ENCODE measurements at regions not wholly inside any gene's neighbourhood (a gene's known extent, or its start where the extent isn't known, plus 50 kb on each side); places are given as distances from the start of the nearest gene placed in this dataset.
A peak's percentile ranks its signal among the peaks of the same experiment; 100 is the strongest.

- no peak for DNase-seq (ENCODE audit: low read depth)
Observed at GRCh38 chr3:63046152-63046551, 170.9 kb upstream of the CADPS start.

DNA sequence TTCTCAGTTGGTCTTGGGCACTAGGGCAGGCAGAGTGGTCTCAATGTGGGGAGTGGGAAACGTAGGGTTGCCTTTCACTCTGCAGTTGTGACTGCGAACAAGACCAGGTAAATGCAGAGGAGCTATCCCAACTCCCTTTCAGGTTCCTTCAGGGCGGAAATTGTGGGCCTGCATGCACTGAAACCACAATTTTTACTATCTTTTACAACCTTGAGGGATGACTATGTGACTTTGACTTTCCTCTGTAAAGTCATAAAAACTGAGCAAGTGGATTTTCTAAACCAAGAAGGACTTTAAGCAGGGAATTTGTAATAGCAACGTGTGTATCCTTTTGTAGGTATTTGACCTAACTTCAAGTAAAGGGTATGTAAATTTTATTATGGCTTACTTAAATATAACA, 171.4 kb upstream of the CADPS start:
- DNase-seq (ENCODE audit: low read depth) = no peak

DNA sequence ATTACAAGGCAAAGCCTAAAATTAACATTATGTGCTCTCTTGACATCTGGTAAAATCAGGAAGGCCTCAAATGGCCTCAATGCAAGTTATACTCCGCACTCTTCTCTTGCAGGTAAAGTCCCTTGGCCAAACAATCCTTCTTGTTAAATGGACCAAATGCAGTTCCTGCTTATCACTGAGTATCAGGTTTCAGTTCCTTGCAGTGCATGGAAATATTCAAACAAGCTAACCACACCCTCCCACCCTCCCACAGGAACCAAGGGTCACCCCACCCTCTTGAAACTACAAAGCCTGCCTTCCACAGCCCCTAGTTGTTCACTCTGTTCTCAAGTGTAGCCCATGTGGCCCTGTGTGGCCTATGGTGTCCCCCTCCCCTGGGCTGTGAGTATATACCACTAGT, 171.9 kb upstream of the CADPS start:
- no peak for DNase-seq (ENCODE audit: low read depth)

GRCh38 chr3:63048367-63049326, 173.4 kb upstream of the CADPS start:
- no peak for DNase-seq (ENCODE audit: low read depth)

GRCh38 chr3:63050548-63051177, 175.4 kb upstream of the CADPS start:
- no peak for DNase-seq (ENCODE audit: low read depth)

- DNase-seq (ENCODE audit: low read depth) = peak; percentile 12
Observed at GRCh38 chr3:63051920-63052319, 176.7 kb upstream of the CADPS start.

- DNase-seq (ENCODE audit: low read depth) = no peak
Observed at GRCh38 chr3:63056932-63057331, 181.7 kb upstream of the CADPS start.

GRCh38 chr3:63060412-63060811, 185.2 kb upstream of the CADPS start:
- DNase-seq (ENCODE audit: low read depth) = no peak

DNA sequence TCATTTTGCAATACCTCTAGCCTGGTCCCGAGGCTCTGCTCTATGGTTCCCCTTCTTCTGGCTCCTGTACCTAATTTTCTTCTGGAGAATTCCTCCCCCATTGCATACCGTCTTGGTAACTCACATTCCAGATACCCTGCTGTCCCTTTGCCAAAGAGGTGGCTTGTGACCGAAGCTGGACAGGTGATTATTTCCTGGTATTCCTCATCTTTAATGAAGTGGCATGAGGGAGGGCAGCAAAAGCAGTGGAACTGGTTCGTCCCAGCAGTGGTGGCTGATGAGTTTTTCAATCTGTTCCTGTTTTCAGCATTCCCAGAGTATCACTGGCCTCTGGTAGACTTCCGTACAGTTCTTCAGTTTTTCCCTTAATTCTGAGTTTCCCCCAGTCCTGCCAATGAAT, 186.2 kb upstream of the CADPS start:
- DNase-seq (ENCODE audit: low read depth) = no peak

GRCh38 chr3:63064209-63064755, 189.1 kb upstream of the CADPS start:
- DNase-seq (ENCODE audit: low read depth) = no peak

- peak; percentile 34 for DNase-seq (ENCODE audit: low read depth)
Observed at GRCh38 chr3:63067999-63068645, 192.9 kb upstream of the CADPS start.

DNA sequence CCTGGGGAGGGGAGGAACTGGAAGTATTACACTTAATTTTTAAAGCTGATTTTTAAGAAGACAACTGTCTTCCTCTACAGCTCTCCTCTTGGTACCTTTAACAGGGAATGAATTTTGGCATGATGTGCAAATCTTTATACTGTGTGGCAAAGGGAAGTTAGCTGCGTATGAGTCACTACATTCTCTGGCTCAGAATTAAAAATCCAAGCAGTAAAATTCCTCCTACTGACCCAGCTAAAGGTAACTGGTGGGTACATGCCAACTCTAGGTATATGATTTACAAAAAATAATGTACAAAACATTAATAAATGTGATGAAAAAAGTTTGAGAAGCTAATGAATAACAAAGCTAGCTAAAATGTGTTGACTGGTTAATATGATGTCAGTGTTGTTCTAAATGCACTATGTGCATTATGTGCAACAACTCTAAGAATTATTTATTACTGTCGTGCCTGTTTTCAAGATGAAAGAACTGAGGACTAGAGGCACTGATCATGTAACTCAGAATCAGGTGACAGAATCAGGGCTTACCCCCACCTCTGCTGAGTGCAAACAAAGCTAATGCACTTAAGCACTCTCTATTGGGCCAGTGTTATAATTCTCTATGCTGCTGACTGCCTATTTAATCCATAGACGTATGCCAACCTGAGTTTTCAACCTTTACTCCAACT, 194.7 kb upstream of the CADPS start:
- DNase-seq (ENCODE audit: low read depth) = no peak

DNA sequence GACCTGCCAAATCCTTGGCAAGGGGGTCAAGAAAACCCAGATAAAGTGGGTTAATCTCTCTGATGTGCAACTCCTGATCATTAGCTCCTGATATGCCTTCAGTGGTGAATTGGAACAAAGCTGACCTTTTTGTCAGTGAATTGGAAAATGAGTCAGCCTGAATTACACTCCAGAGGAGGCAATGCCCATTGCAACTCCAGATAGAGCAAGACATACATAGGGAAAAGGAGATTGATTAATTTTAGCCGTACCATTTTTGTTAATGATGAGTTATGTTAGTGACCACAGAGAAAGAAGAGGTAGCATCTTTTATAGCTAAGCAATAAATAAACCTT, 195.2 kb upstream of the CADPS start:
- DNase-seq (ENCODE audit: low read depth) = no peak

DNA sequence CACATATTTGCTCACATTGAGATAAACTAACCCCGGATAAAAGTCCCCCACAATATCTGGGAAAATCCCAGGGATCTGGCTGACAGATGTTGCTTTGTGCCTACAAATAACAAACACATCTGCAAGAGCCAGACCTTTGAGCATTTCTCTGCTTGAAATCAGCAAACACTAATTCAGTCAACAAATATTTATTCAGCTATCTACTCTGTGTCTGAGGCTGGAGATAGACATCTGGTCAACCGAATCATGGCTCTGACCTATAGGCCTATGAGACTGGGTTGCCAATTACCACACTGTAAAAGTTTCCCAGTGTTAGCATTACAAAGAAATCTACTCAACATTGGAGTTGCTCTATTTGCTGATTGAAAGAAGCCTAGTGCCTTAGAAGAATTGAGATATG, 201.1 kb upstream of the CADPS start:
- no peak for DNase-seq (ENCODE audit: low read depth)

GRCh38 chr3:63086190-63086589, 191.9 kb upstream of the SYNPR start:
- DNase-seq (ENCODE audit: low read depth) = no peak

DNA sequence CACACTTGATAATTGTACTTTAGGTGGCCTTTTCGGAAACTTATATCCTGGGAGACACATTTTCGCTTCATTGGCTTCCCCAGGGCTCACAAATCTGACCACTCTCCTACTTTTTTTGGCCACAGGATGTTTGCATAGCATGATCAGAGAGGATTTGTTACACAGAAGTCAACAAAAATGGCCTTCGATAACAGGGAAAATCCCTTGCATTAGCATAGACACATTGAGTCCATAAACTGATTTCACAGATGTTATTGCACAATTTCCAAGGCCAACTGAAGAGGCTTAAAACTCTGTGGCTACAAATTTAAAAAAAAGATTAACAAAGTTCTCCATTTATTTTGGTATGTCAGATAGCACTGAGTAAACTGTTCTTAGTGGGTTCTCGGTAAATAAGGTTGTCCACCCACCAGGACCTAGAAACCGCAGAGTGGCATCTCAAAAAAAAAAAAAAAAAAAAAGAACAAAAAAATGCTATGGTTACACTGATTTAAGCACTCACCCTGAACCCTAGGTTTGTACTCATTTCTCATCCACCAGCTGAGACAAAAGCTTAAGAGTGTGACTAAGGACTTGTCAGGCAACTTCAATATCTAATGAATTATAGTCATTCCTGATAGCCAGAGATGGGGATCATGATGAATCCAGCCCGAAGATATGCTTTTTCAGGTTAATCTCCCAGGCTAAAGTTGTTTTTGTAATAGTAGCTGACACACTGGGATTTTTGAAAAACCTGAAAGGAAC, 188.9 kb upstream of the SYNPR start:
- no peak for DNase-seq (ENCODE audit: low read depth)

DNA sequence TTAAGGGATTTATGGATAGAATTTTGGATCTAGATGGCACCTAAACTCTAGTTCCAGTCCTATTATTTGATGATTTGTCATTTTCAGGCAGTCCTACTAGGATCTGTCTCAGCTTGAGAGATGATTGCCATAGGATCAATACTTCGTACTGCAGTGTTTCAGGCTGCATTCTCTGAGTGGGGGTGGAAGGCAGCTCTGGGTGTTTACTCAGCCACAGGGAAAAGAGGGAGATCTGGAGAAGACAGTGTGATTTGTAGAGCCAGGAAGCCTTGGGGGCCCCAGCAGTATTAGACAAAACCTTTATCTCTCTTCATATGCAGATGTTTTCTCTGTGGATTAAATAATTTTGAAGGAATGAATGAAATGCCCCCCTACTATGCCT, 188.4 kb upstream of the SYNPR start:
- no peak for DNase-seq (ENCODE audit: low read depth)

- no peak for DNase-seq (ENCODE audit: low read depth)
Observed at GRCh38 chr3:63090656-63091055, 187.5 kb upstream of the SYNPR start.

DNA sequence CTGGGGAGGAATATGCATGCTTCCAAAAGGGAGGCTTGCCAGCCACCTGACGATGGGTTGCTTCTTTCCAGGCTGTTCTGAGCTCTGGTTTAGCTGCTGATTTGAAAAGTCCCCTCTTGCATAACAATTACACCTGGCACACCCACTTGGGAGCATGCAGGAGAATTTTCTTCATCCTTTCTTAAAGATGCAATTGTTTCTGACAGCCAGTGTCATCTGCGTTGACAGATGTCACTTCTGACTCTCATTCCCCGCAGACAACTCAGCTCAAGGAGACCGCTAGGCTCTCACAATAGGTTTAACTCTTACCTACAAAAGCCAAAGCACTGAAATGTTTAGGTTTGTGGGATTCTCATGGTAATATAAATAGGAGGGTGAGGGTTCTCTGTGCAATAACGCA, 185.6 kb upstream of the SYNPR start:
- no peak for DNase-seq (ENCODE audit: low read depth)

GRCh38 chr3:63094642-63095408, 183.3 kb upstream of the SYNPR start:
- DNase-seq (ENCODE audit: low read depth) = no peak

Data from LHCN-M2 (cell line).